ENCODE measurements at regions not wholly inside any gene's neighbourhood (a gene's known extent, or its start where the extent isn't known, plus 50 kb on each side); places are given as distances from the start of the nearest gene placed in this dataset.
"Not testable (repeated sequence)": the region's sequence is repeated elsewhere in the genome, so short reads cannot be mapped to it uniquely, and the experiment has no call there.

- no peak overlapping the region for H3K9ac ChIP-seq (ENCODE audit: low read length)
- H3K27ac ChIP-seq (ENCODE audit: low read depth, low read length): no peak overlapping the region
- no peak overlapping the region for H3K4me3 ChIP-seq (ENCODE audit: low read depth, low read length)
- H3K4me1 ChIP-seq (ENCODE audit: control insufficient read depth, insufficient read depth, low read length): no peaks in the 10 kb centered on the region
- no peaks in the 10 kb centered on the region for H3K9me3 ChIP-seq (ENCODE audit: control insufficient read depth, insufficient read depth, low read depth, low read length)
- no peaks in the 10 kb centered on the region for H3K27me3 ChIP-seq (ENCODE audit: control insufficient read depth, insufficient read depth, low read length)
- H3K36me3 ChIP-seq (ENCODE audit: control insufficient read depth, insufficient read depth, low read length): no peaks in the 10 kb centered on the region
Measured at GRCh38 chr1:90262791-90263190, 267.9 kb downstream of the ZNF326 start.

- Histone ChIP-seq H3K9ac (ENCODE audit: low read length) (no peak overlapping the region), H3K36me3 (ENCODE audit: control insufficient read depth, insufficient read depth, low read length) (no peaks in the 10 kb centered on the region), H3K27ac (ENCODE audit: low read depth, low read length) (no peak overlapping the region), H3K27me3 (ENCODE audit: control insufficient read depth, insufficient read depth, low read length) (no peaks in the 10 kb centered on the region), H3K4me3 (ENCODE audit: low read depth, low read length) (no peak overlapping the region), H3K4me1 (ENCODE audit: control insufficient read depth, insufficient read depth, low read length) (no peaks in the 10 kb centered on the region), H3K9me3 (ENCODE audit: control insufficient read depth, insufficient read depth, low read depth, low read length) (no peaks in the 10 kb centered on the region)
Measured at GRCh38 chr1:90262286-90262685, 267.4 kb downstream of the ZNF326 start.

- no peaks in the 10 kb centered on the region for H3K36me3 ChIP-seq (ENCODE audit: control insufficient read depth, insufficient read depth, low read length)
- no peaks in the 10 kb centered on the region for H3K4me1 ChIP-seq (ENCODE audit: control insufficient read depth, insufficient read depth, low read length)
- no peak overlapping the region for H3K9ac ChIP-seq (ENCODE audit: low read length)
- H3K4me3 ChIP-seq (ENCODE audit: low read depth, low read length): no peak overlapping the region
- no peaks in the 10 kb centered on the region for H3K27me3 ChIP-seq (ENCODE audit: control insufficient read depth, insufficient read depth, low read length)
- H3K27ac ChIP-seq (ENCODE audit: low read depth, low read length): no peak overlapping the region
- no peaks in the 10 kb centered on the region; the same call in 1 of the 2 replicates for H3K9me3 ChIP-seq (ENCODE audit: control insufficient read depth, insufficient read depth, low read depth, low read length)
Measured at GRCh38 chr1:90246069-90246468, 251.2 kb downstream of the ZNF326 start.

GRCh38 chr1:90236493-90236892 is 241.6 kb downstream of the ZNF326 start:
- no peak overlapping the region for H3K27ac ChIP-seq (ENCODE audit: low read depth, low read length)
- H3K9me3 ChIP-seq (ENCODE audit: control insufficient read depth, insufficient read depth, low read depth, low read length): peaks cover 4% of the 10 kb centered on the region; the same call in 1 of the 2 replicates
- no peak overlapping the region for H3K9ac ChIP-seq (ENCODE audit: low read length)
- H3K4me1 ChIP-seq (ENCODE audit: control insufficient read depth, insufficient read depth, low read length): no peaks in the 10 kb centered on the region
- no peak overlapping the region for H3K4me3 ChIP-seq (ENCODE audit: low read depth, low read length)
- no peaks in the 10 kb centered on the region for H3K27me3 ChIP-seq (ENCODE audit: control insufficient read depth, insufficient read depth, low read length)
- H3K36me3 ChIP-seq (ENCODE audit: control insufficient read depth, insufficient read depth, low read length): no peaks in the 10 kb centered on the region

- Histone ChIP-seq H3K27ac (ENCODE audit: low read depth, low read length) (no peak overlapping the region), H3K4me1 (ENCODE audit: control insufficient read depth, insufficient read depth, low read length) (peaks cover 4% of the 10 kb centered on the region), H3K36me3 (ENCODE audit: control insufficient read depth, insufficient read depth, low read length) (no peaks in the 10 kb centered on the region), H3K4me3 (ENCODE audit: low read depth, low read length) (no peak overlapping the region), H3K9me3 (ENCODE audit: control insufficient read depth, insufficient read depth, low read depth, low read length) (peaks cover 32% of the 10 kb centered on the region), H3K27me3 (ENCODE audit: control insufficient read depth, insufficient read depth, low read length) (no peaks in the 10 kb centered on the region), H3K9ac (ENCODE audit: low read length) (no peak overlapping the region)
Measured at GRCh38 chr1:90223401-90223800, 228.5 kb downstream of the ZNF326 start.

- Histone ChIP-seq H3K4me3 (ENCODE audit: low read depth, low read length) (no peak overlapping the region), H3K9me3 (ENCODE audit: control insufficient read depth, insufficient read depth, low read depth, low read length) (peaks cover 20% of the 10 kb centered on the region), H3K9ac (ENCODE audit: low read length) (no peak overlapping the region), H3K27ac (ENCODE audit: low read depth, low read length) (no peak overlapping the region), H3K36me3 (ENCODE audit: control insufficient read depth, insufficient read depth, low read length) (no peaks in the 10 kb centered on the region), H3K27me3 (ENCODE audit: control insufficient read depth, insufficient read depth, low read length) (no peaks in the 10 kb centered on the region), H3K4me1 (ENCODE audit: control insufficient read depth, insufficient read depth, low read length) (peaks cover 4% of the 10 kb centered on the region)
Measured at GRCh38 chr1:90220941-90221693, 226.2 kb downstream of the ZNF326 start.

GRCh38 chr1:90220496-90220895 is 225.6 kb downstream of the ZNF326 start:
- H3K9me3 ChIP-seq (ENCODE audit: control insufficient read depth, insufficient read depth, low read depth, low read length): peaks cover 15% of the 10 kb centered on the region
- H3K9ac ChIP-seq (ENCODE audit: low read length): no peak overlapping the region
- H3K4me1 ChIP-seq (ENCODE audit: control insufficient read depth, insufficient read depth, low read length): peaks cover 4% of the 10 kb centered on the region
- no peaks in the 10 kb centered on the region for H3K27me3 ChIP-seq (ENCODE audit: control insufficient read depth, insufficient read depth, low read length)
- H3K36me3 ChIP-seq (ENCODE audit: control insufficient read depth, insufficient read depth, low read length): no peaks in the 10 kb centered on the region
- no peak overlapping the region for H3K27ac ChIP-seq (ENCODE audit: low read depth, low read length)
- peak overlapping the region; percentile 90; the same call in 1 of the 2 replicates for H3K4me3 ChIP-seq (ENCODE audit: low read depth, low read length)

- Histone ChIP-seq H3K9ac (ENCODE audit: low read length) (peak overlapping the region; percentile 78), H3K27ac (ENCODE audit: low read depth, low read length) (peak overlapping the region; percentile 59; the same call in 1 of the 2 replicates), H3K4me3 (ENCODE audit: low read depth, low read length) (peak overlapping the region; percentile 90)
- H3K4me1 ChIP-seq (ENCODE audit: control insufficient read depth, insufficient read depth, low read length); H3K36me3 ChIP-seq (ENCODE audit: control insufficient read depth, insufficient read depth, low read length); H3K9me3 ChIP-seq (ENCODE audit: control insufficient read depth, insufficient read depth, low read depth, low read length); H3K27me3 ChIP-seq (ENCODE audit: control insufficient read depth, insufficient read depth, low read length): not testable (repeated sequence)
Measured at GRCh38 chr1:90219166-90219871, 224.4 kb downstream of the ZNF326 start.

- H3K9me3 ChIP-seq (ENCODE audit: control insufficient read depth, insufficient read depth, low read depth, low read length): no peaks in the 10 kb centered on the region
- H3K9ac ChIP-seq (ENCODE audit: low read length): no peak overlapping the region
- no peaks in the 10 kb centered on the region for H3K27me3 ChIP-seq (ENCODE audit: control insufficient read depth, insufficient read depth, low read length)
- peaks cover 9% of the 10 kb centered on the region for H3K4me1 ChIP-seq (ENCODE audit: control insufficient read depth, insufficient read depth, low read length)
- H3K4me3 ChIP-seq (ENCODE audit: low read depth, low read length): no peak overlapping the region
- no peaks in the 10 kb centered on the region for H3K36me3 ChIP-seq (ENCODE audit: control insufficient read depth, insufficient read depth, low read length)
- no peak overlapping the region for H3K27ac ChIP-seq (ENCODE audit: low read depth, low read length)
Measured at GRCh38 chr1:90210633-90211491, 216.0 kb downstream of the ZNF326 start.

GRCh38 chr1:90208949-90209348 is 214.0 kb downstream of the ZNF326 start:
- Histone ChIP-seq H3K9me3 (ENCODE audit: control insufficient read depth, insufficient read depth, low read depth, low read length) (no peaks in the 10 kb centered on the region), H3K4me3 (ENCODE audit: low read depth, low read length) (no peak overlapping the region), H3K36me3 (ENCODE audit: control insufficient read depth, insufficient read depth, low read length) (no peaks in the 10 kb centered on the region), H3K9ac (ENCODE audit: low read length) (no peak overlapping the region), H3K27me3 (ENCODE audit: control insufficient read depth, insufficient read depth, low read length) (no peaks in the 10 kb centered on the region), H3K27ac (ENCODE audit: low read depth, low read length) (no peak overlapping the region), H3K4me1 (ENCODE audit: control insufficient read depth, insufficient read depth, low read length) (peaks cover 9% of the 10 kb centered on the region)

GRCh38 chr1:90206260-90206659 is 211.3 kb downstream of the ZNF326 start:
- Histone ChIP-seq H3K4me1 (ENCODE audit: control insufficient read depth, insufficient read depth, low read length) (peaks cover 9% of the 10 kb centered on the region), H3K27me3 (ENCODE audit: control insufficient read depth, insufficient read depth, low read length) (no peaks in the 10 kb centered on the region), H3K4me3 (ENCODE audit: low read depth, low read length) (no peak overlapping the region), H3K9me3 (ENCODE audit: control insufficient read depth, insufficient read depth, low read depth, low read length) (no peaks in the 10 kb centered on the region), H3K36me3 (ENCODE audit: control insufficient read depth, insufficient read depth, low read length) (no peaks in the 10 kb centered on the region), H3K9ac (ENCODE audit: low read length) (no peak overlapping the region), H3K27ac (ENCODE audit: low read depth, low read length) (no peak overlapping the region)
